ENCODE measurements at regions not wholly inside any gene's neighbourhood (a gene's known extent, or its start where the extent isn't known, plus 50 kb on each side); places are given as distances from the start of the nearest gene placed in this dataset.

DNA sequence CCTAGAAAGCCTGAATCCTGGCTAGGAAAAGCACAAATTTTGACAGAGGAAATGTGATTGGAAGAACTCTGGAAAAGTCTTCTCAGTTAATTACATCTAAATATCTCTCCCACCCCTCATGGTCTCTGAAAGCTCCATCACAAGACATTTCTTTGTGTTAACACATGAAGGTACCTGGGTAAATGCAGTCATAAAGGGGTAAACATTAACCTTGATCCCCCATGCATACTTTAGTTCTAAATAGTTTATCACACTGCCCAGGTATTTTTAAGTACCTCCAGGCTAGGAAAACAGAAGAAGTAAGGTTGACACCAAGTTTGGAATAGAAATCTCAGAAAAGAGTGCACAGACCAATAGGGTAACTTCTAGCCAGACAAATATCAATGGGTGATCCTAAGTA, 334.5 kb downstream of the PIK3R1 start:
- intact Hi-C loops (cut with micrococcal nuclease), result no loop called here

DNA sequence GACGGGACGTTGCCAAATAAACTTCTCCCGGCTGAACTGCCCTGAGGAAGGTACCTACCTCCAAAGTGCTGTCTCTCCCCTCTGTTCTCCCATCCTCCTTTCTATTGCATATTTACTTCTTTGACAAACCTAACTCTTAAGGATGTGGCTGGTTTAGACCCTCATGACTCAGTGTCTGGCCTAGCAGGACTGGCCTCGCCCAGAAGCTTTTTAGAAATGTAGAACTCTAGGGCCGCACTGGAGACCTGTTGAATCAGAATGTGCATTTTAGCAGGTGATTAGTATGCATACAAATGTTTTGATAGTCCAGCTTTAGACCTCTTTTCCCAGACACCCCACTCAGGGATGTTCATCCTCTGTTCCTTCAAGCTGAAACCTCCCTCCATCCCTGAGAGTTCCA, 335.9 kb downstream of the PIK3R1 start:
- intact Hi-C loops (cut with micrococcal nuclease), result no loop called here

DNA sequence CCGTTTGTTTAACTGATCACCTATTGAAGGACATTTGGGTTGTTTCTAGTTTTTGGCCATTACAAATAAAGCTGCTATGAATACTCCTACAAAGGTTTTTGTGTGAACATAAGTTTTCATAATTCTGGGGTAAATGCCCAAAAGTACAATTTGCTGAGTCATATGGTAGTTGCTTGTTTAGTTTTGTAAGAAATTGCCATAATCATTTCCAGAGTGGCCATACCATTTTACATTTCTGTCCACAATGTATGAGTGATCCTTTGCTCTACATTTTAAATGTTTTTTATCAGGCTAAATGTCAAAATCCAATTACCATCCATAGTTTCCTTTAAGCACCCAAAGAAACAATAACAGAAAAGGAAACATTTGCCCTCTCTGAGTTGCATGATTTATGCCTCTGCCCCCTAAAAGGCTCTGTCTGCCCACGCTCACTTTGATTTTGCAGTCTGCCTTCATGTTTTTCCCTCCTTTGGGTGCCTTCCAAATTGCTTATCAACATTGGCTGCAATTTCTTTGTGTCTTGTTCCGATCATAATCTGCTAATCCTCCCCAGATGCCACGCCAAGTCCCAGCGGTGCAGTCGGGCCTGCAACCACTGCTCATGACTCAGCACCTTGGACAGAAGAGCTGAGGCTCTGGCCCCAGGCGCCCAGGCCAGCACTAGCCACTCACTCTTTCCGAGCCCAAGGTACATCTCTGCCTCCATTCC, 339.2 kb downstream of the PIK3R1 start:
- intact Hi-C loops (cut with micrococcal nuclease), result no loop called here

DNA sequence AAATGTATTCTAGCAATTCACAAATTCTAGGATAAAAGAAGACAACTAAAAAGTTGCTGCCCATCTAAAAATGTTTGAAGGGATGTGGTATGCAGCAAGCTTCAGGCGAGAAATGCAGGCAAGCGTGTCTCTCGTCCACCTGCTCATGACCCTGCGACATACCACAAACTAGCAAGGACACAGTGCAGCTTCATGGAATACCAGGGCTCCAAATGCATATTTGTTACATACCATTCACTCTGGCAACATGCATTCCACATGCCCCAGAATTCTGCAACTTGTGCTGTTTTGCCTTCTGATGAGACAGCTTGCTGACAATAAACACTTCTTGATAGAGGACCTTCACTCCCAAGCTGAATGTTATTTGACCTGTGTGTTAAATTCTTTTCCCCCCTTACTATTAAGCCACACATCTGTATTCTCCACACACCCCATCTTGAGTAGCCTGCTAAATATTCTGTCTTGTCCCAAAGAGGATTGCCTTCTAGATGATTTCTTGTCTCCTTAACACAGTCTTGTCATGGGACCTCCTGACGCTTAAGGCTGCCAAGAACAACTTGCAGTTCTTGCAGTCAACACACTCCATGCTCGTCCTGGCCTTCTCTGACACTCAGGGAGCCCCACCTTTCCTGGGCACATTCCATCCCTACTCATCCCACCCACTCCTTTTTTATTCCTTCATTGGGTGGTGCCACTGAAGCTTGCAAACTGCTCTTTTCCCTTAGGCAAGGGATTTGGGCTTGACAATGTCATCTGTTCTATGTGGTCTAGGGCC, 340.5 kb downstream of the PIK3R1 start:
- intact Hi-C loops (cut with micrococcal nuclease), result no loop called here

DNA sequence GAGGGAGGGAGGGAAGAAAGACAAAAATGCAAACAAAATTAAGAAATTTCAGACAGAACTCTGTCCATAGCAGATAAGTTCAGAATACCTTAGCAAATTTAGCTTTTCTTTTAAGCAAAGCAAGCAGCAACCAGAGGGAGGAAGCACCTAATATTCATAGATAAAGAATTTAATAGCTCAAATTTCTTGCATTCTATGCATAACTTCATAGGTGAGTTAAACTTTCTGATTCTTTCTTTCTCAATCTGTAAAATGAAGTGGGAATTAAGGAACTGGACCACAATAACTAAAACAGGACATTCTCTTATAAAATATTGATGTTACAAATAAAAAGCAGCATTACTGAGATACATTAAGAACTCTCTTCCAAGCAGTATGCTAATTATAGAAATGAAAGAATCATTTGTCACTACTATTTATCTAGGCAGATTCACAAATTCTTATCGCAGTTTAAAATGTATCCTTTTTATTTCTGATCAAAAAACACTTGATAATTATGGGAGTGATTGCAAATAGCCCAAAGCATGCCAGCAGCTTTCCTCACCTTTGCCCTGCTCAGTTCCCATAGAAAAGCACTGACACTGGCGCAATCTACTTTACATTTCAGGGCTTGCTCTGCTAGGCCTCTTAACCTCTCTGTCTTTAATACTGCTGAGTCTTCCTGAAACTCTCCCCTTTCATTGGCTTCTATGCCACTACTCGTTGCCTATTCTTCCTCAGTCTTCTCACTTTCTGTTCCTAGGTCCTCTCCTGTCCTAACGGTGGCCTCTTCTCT, 341.8 kb downstream of the PIK3R1 start:
- intact Hi-C loops (cut with micrococcal nuclease), result no loop called here

DNA sequence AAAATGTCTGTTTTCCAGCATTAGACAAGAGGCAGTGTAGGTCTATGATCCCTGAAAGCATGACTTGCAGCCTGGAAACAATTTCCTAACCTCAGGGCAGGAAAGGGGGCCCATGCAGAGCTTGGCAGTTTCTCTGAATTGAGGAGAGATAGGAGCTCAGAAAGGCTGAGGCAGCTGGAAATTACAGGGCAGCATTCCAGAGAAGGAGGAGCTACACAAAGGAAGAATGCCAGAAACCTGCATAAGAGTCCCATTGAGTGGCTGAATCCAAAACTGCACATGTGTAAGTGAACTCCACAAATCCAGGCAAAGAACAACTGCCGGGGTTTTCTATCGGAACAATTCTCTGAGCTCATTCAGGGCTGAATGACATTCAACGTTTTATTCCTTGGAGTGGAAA, 346.8 kb downstream of the PIK3R1 start:
- intact Hi-C loops (cut with micrococcal nuclease), result no loop called here

DNA sequence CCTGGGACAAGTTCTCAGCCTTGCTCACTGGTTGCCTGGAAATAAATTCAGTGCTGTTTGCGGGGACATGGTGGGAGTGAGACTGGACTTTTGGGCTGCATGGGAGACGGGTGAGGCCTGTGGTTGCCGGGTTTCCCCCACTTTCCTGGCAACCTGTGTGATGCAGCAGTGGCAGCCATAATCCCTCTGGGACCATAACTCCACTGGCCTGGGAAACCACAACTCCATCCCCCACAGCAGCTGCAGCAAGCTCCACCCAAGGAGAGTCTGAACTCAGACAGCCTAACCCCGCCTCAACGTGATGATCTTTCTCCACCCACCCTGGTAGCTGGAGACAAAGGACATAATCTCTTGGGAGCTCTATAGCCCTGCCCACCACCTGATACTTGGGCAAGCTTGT, 349.9 kb downstream of the PIK3R1 start:
- intact Hi-C loops (cut with micrococcal nuclease), result no loop called here

DNA sequence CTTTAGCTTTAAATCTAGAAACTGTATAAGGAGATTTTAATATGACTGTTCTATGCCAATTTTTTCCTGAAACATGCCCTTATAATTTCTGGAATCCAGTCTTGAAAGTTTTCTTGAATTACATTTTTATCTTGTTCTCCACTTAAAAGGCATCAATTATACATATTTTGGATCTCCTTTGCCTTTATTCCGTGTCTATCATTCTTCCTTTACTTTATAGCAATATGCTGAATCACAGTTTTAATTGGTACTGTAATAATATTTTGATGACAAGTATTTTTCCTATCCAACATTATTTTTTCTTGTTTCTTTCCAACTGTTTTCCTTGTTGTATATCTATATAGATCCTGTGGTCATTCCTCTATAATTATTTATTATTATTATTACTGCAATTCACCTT, 361.2 kb downstream of the PIK3R1 start:
- intact Hi-C loops (cut with micrococcal nuclease), result no loop called here

DNA sequence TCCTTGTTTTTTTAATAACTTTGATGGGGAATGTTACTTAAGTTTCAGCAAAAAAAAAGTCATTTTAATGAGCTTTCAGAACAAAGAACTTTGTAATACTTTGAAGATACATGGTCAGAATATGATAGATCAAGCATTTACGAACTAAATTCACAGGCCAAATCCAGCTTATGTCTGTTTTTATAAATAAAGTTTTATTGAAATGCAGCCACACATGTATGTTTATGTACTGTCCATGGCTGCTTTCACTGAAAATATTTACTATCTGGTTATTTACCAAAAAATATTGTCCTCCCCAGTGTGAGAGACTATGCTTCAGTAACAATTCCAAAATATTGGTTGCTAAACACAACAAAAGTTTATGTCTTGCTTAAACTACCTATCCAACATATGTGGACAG, 366.7 kb downstream of the PIK3R1 start:
- intact Hi-C loops (cut with micrococcal nuclease), result no loop called here

DNA sequence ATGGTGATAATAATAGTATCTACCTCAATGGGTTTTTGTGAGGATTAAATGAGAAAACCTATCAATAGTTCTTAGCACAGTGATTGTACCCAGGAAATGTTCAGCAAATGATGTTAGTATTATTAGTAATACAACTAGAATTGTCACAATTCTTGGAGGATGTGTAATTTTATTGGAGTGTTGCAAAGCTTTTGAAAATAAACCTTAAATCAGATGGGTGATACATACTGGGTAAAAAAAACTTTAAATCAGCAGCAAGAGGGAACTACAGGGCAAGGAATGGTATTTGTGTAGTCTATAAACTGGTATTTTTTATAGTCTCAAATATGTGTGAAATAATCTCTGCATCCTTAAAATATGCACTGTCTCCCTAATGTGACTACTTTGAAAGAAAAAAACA, 371.6 kb downstream of the PIK3R1 start:
- intact Hi-C loops (cut with micrococcal nuclease), result no loop called here

DNA sequence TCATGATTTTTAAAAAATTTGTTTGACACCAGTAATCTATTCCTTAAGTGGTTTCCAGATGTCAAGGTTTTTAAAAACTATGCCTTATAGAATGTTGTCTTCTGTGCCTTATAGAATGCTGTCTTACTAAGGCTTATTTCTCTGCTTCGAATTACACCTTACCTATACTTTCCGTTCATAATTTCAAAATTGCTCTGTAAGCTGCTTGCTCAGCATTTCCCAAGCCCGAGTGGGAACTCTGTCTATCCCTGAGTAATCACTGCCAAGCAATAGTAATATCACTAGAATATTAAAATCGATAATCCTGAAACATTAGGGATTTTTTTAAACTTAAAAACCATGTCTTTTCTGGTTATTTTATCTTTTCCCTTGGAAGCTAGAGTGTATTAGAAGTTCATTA, 376.3 kb downstream of the PIK3R1 start:
- intact Hi-C loops (cut with micrococcal nuclease), result no loop called here

DNA sequence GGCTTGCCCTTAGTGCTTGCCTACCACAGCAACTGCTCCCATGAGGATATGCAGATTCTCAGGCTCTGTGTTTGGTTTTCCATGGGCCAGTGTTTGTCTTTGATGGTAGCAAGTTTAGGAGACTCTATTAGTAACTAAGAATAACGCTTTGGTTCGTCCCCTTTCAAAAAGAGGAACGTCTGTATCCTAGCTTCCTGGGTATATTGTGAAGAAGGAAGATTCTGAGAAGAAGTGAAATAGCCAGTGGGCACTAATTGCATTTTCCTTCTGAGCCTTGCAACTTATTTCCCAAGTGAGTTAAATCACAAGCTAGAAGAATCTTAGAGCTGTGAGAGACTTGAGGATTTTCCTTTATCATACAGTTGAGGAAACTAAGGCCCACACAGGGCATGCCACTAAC, 376.8 kb downstream of the PIK3R1 start:
- intact Hi-C loops (cut with micrococcal nuclease), result no loop called here

DNA sequence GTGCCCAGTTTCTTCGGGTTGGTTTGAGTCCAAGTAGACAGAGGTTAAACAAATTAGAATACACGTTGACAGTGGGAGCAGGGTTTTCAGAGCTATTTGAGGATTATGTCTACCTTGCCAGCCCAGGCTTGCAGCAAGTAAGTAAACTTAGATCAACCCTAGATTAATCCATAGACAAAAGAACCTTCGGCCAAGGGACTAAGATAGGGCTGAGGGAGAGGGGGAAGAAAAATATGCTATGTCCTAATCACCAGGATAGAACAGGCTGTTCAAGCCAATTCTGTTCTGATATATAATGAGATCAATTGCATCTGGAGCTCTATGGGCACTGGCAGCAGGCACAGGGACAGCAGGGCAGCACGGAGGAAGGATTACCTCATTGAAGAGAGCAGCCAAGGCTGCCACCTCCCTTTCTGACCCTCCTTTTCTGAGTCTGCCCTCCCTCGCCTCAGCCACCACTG, 377.7 kb downstream of the PIK3R1 start:
- intact Hi-C loops (cut with micrococcal nuclease), result no loop called here

DNA sequence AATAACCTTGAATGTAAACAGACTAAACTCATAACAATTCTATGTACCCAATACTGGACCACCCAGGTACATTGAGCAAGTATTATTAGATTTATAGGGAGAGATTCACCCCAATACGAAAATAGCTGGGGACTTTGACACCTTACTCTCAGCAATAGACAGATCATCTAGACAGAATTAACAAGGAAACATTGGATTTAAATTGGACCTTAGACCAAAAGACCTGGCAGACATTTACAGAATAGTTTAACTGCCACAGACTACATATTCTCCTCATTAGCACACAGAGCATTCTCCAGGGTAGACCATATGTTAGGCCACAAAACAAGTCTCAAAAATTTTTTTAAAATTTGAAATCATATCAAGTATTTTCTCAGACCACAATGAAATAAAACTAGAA, 397.4 kb downstream of the PIK3R1 start:
- intact Hi-C loops (cut with micrococcal nuclease), result no loop called here

DNA sequence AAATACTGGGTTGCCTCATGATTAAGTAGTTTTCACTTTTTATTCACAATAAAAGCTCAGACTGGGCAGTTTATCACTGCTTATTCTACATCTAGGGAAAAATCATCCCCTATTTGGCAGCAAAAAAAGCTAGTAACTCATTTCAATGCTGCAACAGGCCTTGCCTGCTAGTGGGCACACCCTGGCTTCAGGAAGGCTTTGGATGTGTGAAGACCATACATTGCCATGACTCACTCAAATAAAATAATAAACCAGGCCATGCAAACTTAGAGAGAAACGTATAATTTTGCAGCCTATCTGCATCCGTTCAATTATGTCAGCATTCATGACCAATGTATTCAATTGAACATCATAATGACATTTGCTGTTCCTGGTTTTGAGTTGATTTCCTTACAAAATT, 402.9 kb downstream of the PIK3R1 start:
- intact Hi-C loops (cut with micrococcal nuclease), result no loop called here

DNA sequence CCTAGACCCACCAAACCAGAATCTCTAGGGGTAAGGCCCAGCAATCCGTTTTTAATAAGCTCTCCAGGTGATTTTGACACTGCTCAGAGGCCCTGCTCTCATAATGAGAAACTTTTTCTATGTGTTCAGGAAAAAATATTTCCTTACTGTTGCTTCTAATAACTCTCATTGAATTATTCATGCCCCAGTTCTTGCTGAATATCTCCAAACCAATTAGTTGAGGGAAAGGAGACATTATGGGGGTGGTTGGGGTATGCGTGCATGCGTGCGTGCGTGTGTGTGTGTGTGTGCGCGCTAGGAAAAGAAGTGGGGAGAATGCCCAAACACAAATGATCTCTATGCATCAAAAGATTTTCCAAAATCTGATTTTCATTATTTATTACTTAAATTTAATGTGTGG, 411.4 kb downstream of the PIK3R1 start:
- intact Hi-C loops (cut with micrococcal nuclease), result no loop called here

DNA sequence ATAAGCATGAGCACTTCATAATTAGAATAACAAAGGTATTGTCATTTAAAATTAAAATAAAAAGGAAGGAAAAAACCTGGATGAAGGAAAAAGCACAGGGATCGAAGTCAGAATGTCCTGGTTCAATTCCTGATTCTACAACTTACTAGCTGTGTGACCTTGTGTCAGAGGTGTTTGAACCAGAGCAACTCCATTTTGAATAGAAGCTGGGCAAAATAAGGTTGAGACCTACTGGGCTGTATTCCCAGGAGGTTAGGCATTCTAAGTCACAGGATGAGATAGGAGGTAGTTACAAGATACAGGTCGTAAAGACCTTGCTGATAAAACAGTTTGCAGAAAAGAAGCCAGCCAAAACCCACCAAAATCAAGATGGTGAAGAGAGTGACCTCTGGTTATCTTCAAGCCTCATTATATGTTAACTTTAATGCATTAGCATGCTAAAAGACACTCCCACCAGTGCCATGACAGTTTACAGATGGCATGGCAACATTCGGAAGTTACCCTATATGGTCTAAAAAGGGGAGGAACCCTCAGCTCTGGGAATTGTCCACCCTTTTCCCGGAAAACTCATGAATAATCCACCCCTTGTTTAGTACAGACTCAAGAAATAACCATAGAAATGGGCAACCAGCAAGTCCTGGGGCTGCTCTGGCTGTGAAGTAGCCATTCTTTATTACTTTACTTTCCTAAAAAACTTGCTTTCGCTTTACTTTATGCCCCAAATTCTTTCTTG, 412.7 kb downstream of the PIK3R1 start:
- intact Hi-C loops (cut with micrococcal nuclease), result no loop called here

DNA sequence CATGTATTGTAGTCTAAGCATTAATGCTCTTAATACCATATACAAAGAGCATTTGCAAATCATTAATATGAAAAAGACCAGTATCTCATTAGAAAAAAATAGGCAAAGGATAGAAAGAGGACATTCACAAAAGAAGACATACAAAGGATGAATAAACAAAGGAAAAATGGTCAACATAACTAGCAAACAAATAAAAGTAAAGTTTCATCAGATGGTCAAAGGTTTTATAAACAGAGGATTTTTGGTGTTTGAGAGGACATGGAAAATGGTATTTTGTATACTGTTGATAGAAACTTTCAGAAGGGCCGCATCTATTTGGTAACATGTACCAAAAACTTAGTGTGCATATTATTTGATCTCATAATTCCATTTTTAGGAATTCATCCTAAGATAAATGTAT, 414.8 kb downstream of the PIK3R1 start:
- intact Hi-C loops (cut with micrococcal nuclease), result no loop called here

DNA sequence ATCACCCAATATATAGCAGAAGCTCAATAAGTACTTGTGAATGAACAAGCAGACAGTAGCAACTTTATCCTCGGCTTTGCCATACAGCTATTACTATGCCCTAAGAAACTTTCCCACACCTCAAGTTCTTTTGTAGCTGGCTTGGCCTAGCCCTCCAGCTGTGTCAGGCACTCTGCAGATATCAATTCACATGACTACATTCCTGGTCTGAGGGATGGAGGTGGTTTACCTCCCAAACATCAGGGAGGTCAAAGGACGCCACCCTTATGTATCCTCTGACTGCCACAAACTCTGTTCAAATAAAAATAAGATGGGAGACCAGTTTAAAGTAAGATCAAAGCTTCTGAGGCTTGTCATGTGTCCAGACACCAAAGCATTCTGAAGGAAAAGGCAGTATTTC, 416.3 kb downstream of the PIK3R1 start:
- intact Hi-C loops (cut with micrococcal nuclease), result no loop called here

DNA sequence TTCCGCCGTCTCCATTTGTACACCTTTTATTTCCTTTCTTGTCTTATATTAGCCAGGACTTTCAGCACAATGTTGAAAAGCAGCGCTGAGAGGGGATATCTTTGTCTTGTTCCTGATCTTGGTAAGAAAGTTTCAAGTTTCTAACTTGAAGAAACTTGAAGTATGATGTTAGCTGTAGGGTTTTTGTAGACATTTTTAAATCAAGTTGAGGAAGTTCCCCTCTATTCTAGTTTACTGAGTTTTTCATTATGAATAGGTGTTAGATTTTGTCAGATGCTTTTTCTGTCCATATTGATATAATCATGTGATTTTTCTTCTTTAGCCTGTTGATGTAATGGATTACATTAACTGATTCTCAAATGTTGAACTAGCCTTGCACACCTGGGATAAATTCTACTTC, 425.7 kb downstream of the PIK3R1 start:
- intact Hi-C loops (cut with micrococcal nuclease), result no loop called here

DNA sequence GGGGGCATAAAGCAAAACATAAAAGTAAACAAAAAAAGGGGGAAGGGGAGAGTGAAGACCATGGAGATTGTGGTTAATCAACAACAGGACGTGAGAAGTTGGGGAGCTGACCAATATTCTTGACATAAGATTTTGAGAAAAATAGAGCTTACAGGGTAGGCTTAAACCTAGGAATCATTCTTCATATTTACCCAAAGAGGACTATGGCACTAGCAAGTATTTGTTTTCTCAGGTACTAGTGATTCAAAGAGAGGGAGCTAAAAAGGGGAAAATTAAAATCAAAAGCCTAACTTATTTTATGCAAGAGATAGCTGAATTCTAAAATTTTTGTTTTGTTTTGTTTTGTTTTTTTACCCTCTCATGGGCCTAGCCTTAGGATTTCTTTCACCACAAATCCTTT, 427.5 kb downstream of the PIK3R1 start:
- intact Hi-C loops (cut with micrococcal nuclease), result no loop called here

DNA sequence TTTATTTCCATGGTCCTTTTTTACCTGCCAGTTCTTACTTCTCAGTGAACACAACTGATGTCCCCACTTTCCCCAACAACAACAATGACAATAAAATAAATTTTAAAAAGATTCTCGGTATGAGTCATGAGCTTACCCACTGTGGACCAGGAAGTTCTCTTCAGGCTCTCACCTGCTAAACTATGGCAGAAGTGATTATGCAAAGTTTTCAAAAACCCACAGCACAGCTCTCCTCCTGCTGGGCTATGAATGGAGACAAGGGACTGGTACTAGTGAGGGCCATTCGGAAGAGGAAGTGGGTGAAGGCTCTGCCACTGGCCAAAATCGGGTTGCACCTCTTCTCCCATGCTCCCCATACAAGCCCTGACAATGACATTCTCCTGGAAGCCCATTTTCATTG, 429.4 kb downstream of the PIK3R1 start:
- intact Hi-C loops (cut with micrococcal nuclease), result no loop called here
